NB4 (cell line): ENCODE measurements at regions not wholly inside any gene's neighbourhood (a gene's known extent, or its start where the extent isn't known, plus 50 kb on each side); places are given as distances from the start of the nearest gene placed in this dataset.

Experiments
- CTCF ChIP-seq: IDR thresholded peaks from one replicate; pipeline ENCODE4 v1.5.1; 2012; ENCODE audit warnings: low read depth, low read length
- POLR2A ChIP-seq: IDR thresholded peaks from 2 replicates; pipeline ENCODE4 v1.6.1; 2011; ENCODE audit warnings: mild to moderate bottlenecking; ENCODE audit not compliant: insufficient read length; ENCODE audit errors: extremely low read depth

GRCh38 chr2:83015900-83016299 lies 1443.2 kb downstream of the SUCLG1 start:
- no peak for TF ChIP-seq POLR2A
- TF ChIP-seq CTCF = no peak
